HS-27A (cell line): ENCODE measurements at regions not wholly inside any gene's neighbourhood (a gene's known extent, or its start where the extent isn't known, plus 50 kb on each side); places are given as distances from the start of the nearest gene placed in this dataset.

Source experiments
- DNase-seq: peaks from one replicate; pipeline ENCODE4 v3.0.0-alpha.2; 2012; ENCODE audit warnings: low read depth, missing footprints

DNA sequence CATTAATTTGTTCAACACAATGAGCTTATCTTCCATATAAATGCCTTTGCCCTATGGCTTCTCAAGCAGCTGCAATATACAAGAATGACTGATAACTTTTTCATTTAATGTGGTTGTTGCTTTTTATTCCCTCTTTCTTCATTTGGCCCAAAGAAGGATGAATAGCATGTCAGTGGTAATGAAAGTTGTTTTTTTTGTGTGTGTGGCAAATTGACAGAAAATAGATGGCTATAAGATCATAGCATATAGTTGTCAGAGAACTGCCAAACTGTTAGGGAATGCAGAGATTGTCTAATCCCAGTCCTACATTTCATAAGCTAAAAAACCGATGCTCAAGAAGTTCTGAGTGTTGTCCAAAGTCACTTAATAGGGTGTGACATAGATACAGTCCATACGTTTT is 244.3 kb downstream of the ACTR3 start:
- DNase-seq = no peak

GRCh38 chr2:114139542-114139941 is 249.7 kb downstream of the ACTR3 start:
- DNase-seq = no peak

GRCh38 chr2:114156366-114157056 is 266.6 kb downstream of the ACTR3 start:
- DNase-seq = no peak

DNA sequence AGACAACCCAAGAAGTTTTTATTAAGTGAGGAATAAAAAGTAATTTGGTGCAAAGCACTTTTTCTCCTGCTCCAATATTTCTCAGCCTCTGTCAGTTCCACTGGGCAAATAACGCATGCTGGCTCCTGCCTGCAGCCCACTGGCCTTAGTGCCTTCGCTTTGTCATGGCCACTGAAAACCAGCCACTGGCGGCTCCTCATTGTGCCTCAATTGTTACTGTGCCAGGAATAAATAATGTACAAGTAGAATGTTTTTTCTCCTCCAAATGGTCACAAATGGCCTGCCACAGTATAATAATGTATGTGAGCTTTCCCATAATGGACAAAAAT is 267.1 kb downstream of the ACTR3 start:
- DNase-seq = no peak

DNA sequence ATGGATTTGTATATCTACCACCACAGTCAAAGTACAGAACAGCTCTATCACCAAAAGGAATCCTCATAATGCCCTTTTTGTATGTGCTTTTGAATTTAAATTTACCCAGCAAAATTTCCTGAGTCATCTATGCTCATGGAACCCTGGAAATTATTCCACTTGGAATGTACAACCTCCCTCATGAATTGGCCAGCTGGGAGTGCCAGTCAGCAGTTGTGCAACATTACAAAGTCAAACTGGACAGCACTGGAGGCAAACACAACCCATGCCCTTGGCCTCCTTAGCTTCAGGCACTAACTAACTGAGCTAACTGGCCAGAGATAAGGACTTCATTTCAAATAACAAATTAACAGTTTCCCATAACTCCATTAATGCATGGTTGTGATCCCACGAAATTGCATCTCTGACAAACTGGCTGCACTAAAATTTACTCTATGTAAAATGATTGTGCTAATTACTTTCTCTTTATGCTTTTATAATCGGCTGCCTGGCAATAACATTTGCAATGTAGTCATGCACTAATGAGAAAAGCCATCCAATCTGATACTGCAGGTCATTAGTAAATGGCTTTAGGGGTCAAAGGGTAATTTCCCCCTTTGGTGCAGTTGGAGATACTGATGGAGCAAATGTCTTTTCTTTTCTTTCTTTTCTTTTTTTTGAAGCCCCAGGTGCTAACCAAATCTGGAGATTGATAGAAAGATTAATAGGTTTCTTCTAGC is 270.5 kb downstream of the ACTR3 start:
- DNase-seq = no peak

DNA sequence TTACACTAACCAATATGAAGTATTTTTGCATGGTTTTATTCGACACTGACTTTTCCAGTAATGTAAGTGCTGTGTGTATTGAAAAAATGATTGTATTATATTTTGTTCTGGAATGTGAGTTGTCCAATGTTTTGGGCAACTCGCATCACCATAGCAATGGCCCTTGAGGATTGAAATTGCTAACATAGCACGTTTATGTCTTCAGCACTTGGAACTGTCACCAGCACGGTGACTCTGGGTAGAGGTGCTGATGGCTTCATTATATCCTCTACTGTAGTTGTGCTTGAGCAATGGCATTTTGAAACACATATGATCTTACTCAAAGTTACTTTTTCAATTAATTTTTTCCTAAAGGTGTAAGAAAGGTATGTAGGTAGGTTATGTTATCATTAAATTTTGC is 271.5 kb downstream of the ACTR3 start:
- DNase-seq = no peak

- DNase-seq = no peak
Observed at GRCh38 chr2:114167799-114168198, 274.6 kb upstream of the DPP10 start.

DNA sequence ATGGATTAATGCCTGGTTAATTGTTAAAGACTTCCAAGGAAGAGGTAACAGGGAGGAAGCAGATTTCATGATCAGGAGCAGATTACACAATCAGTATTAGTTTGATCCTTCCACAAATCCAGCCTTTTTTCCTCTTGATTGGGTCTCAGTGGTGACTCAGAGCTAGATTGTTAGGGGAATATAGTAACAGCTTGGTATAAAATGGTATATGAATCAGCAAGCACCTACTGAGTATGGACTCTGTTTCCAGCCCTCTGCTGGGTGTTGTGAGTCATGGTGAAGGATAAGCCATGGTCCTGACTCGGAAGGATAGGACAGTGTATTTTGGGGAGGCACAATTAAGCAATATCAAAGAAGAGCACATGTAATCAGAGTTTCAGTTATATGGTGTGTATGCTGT is 272.4 kb upstream of the DPP10 start:
- no peak for DNase-seq

DNA sequence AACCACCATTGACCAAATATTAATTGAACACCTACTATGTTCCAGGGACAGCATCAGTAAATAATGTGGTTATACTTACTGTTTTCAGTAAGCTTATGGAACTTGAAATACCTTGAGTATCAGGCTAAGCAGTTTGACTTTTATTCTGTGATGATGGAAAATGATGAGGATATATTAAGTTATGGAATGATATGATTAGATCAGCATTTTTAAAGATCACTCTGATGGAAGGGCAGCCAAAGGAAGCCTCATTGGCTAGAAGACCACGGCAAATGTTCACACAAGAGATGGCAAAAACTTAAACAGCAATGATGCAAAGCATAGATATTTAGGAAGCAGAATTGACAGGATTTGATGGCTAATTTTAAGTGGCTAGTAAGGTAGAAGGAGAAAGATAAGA is 266.9 kb upstream of the DPP10 start:
- no peak for DNase-seq

DNA sequence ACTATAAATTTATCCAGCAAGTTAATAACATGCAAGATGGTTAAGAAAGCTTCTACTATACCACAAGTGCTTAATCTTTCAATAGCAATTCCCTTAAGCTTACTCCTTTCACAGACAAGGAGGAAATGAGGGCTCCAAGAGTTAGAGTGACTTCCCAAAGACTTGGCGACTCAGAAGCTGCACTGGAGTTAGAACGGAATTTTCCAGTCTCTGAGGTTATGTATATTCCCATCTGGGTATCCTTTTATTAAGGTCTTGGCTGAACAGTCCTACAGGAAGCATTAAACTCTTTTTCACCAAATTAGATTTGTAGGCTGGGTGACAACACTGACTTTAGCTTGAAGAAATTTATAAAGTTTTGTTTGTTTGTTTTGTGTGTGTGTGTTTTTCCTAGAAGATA is 256.9 kb upstream of the DPP10 start:
- no peak for DNase-seq

- DNase-seq = no peak
Observed at GRCh38 chr2:114192362-114192761, 250.1 kb upstream of the DPP10 start.

DNA sequence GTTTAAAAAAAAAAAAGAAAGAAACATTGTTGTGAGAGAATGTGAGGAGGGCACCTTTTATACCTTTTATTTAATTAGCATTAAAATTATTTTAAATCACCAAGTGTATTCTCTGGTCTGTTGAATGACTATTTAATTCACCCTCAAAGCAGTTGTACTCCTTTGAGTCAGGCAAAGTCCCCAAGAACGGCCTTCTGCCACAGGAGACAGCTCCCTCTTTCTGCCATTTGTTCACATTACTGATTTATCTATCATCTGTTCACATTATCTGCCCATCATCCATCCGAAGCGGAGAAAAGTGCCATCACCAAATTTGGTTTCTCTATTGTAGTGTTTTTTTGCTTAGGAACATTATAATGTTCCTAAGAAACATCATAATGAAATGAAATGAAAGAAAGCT is 240.7 kb upstream of the DPP10 start:
- no peak for DNase-seq

GRCh38 chr2:114203679-114204078 is 238.8 kb upstream of the DPP10 start:
- DNase-seq = no peak

GRCh38 chr2:114213808-114214207 is 228.6 kb upstream of the DPP10 start:
- no peak for DNase-seq

GRCh38 chr2:114218383-114218782 is 224.1 kb upstream of the DPP10 start:
- no peak for DNase-seq

GRCh38 chr2:114219456-114219855 is 223.0 kb upstream of the DPP10 start:
- no peak for DNase-seq

DNA sequence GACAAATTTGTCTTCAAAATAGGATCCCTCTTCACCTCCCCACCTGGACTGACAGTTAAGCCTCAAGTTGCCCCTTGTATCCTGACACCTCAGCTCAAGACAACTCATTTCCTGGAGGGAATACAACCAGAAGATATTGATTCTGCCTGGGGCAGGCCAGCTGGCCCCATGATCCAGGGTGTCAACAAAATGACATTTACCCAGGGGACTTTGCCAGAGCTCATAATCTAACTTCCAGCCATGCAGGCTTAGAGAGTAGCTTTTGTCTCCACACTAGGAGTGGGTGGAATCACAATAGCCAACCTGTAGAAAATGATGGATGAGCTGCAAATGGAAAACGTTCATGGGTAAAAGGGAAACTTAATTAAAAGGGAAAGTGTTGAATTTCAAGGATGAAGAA is 220.1 kb upstream of the DPP10 start:
- no peak for DNase-seq

GRCh38 chr2:114231921-114232320 is 210.5 kb upstream of the DPP10 start:
- no peak for DNase-seq

GRCh38 chr2:114237331-114237730 is 205.1 kb upstream of the DPP10 start:
- no peak for DNase-seq

- no peak for DNase-seq
Observed at GRCh38 chr2:114238910-114239559, 203.4 kb upstream of the DPP10 start.

DNA sequence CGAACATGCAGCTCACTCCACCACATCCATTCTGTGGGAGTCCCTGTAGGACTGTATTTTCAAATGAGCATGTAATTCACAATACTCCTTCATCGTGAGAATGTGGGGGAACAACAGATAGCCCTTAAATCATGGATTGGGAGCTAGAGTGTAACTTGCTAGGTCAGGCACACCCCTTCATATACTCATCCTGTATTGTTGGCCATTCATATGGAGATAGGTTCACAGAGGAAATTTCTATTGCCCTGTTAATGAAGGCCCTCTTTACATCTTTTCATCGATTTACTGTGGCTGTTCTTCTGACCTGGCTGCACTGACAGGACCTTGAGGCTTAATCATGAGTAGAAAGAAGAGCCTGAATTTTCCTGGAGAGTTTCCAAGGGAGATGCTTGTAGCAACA is 193.8 kb upstream of the DPP10 start:
- no peak for DNase-seq

GRCh38 chr2:114252713-114253112 is 189.7 kb upstream of the DPP10 start:
- no peak for DNase-seq

DNA sequence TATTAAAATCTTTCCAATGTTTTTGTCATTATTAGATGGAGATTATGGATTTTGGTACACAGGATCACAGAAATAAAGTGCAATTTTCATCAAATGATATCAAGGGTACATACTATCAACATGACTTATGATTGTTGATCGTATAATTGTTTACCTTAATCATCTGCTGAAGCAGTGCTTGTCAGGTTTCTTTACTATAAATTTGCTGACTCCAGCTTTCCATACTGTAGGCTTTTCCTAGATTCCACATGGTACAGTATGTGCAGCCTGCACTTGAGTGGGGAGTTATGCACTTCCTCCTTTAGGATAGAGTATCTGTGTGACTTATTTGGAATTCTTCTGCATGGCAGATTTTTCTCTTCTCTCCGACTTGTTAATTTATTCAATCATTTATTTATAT is 187.6 kb upstream of the DPP10 start:
- DNase-seq = no peak

- DNase-seq = no peak
Observed at GRCh38 chr2:114259389-114259788, 183.1 kb upstream of the DPP10 start.
